Osteocyte (in vitro differentiated cells): ENCODE measurements at regions not wholly inside any gene's neighbourhood (a gene's known extent, or its start where the extent isn't known, plus 50 kb on each side); places are given as distances from the start of the nearest gene placed in this dataset.
"Not testable (repeated sequence)": the region's sequence is repeated elsewhere in the genome, so short reads cannot be mapped to it uniquely, and the experiment has no call there.

Experiments used
- DNase-seq: peaks from one replicate; pipeline ENCODE4 v3.0.0; 2021; ENCODE audit warnings: mixed read lengths; ENCODE audit not compliant: unreplicated experiment; ENCODE audit errors: extremely low spot score
- H3K27ac Mint-ChIP-seq: one replicate; pipeline ENCODE4 v1.8.0; 2021; ENCODE audit warnings: mild to moderate bottlenecking, mixed read lengths; ENCODE audit not compliant: unreplicated experiment
- H3K27me3 Mint-ChIP-seq: one replicate; pipeline ENCODE4 v1.8.0; 2021; ENCODE audit warnings: mixed read lengths; ENCODE audit not compliant: unreplicated experiment
- H3K36me3 Mint-ChIP-seq: one replicate; pipeline ENCODE4 v1.8.0; 2021; ENCODE audit warnings: mixed read lengths; ENCODE audit not compliant: unreplicated experiment
- H3K4me1 Mint-ChIP-seq: one replicate; pipeline ENCODE4 v1.8.0; 2021; ENCODE audit warnings: mixed read lengths; ENCODE audit not compliant: unreplicated experiment
- H3K4me3 Mint-ChIP-seq: one replicate; pipeline ENCODE4 v1.8.0; 2021; ENCODE audit warnings: mild to moderate bottlenecking, moderate library complexity, mixed read lengths; ENCODE audit not compliant: unreplicated experiment
- H3K9me3 Mint-ChIP-seq: one replicate; pipeline ENCODE4 v1.8.0; 2021; ENCODE audit warnings: mixed read lengths; ENCODE audit not compliant: unreplicated experiment
- CTCF ChIP-seq: fragments of 200-600 bp; sonication (generic); IDR thresholded peaks from 2 replicates; pipeline ENCODE4 v1.5.0; 2021; ENCODE audit warnings: antibody characterized with exemption, mild to moderate bottlenecking, moderate library complexity

- DNase-seq: no peak
- Mint-ChIP-seq H3K27ac (peak overlapping the region; percentile 36), H3K4me3 (no peak overlapping the region), H3K27me3 (no peaks in the 10 kb centered on the region), H3K36me3 (no peaks in the 10 kb centered on the region), H3K4me1 (peaks cover 15% of the 10 kb centered on the region), H3K9me3 (no peaks in the 10 kb centered on the region)
- TF ChIP-seq CTCF: no peak
Measured at GRCh38 chr3:197406266-197406665, 107.9 kb upstream of the DLG1 start.

- H3K9me3 Mint-ChIP-seq: no peaks in the 10 kb centered on the region
- no peaks in the 10 kb centered on the region for H3K27me3 Mint-ChIP-seq
- no peak for DNase-seq
- H3K4me1 Mint-ChIP-seq: peaks cover 15% of the 10 kb centered on the region
- H3K36me3 Mint-ChIP-seq: no peaks in the 10 kb centered on the region
- H3K4me3 Mint-ChIP-seq: no peak overlapping the region
- no peak for TF ChIP-seq CTCF
- no peak overlapping the region for H3K27ac Mint-ChIP-seq
Measured at GRCh38 chr3:197404754-197405153, 106.3 kb upstream of the DLG1 start.

GRCh38 chr3:197404030-197404429 is 105.6 kb upstream of the DLG1 start:
- Mint-ChIP-seq H3K4me1 (peaks cover 15% of the 10 kb centered on the region), H3K36me3 (no peaks in the 10 kb centered on the region), H3K9me3 (no peaks in the 10 kb centered on the region), H3K27me3 (no peaks in the 10 kb centered on the region), H3K4me3 (no peak overlapping the region), H3K27ac (no peak overlapping the region)
- DNase-seq: no peak
- no peak for TF ChIP-seq CTCF

- H3K36me3 Mint-ChIP-seq, H3K4me1 Mint-ChIP-seq, DNase-seq, H3K27me3 Mint-ChIP-seq, H3K27ac Mint-ChIP-seq, H3K4me3 Mint-ChIP-seq, H3K9me3 Mint-ChIP-seq: not testable (repeated sequence)
Measured at GRCh38 chr3:197402401-197402800, 104.0 kb upstream of the DLG1 start.

- no peak for TF ChIP-seq CTCF
- no peak for DNase-seq
- H3K36me3 Mint-ChIP-seq: no peaks in the 10 kb centered on the region
- H3K4me3 Mint-ChIP-seq: no peak overlapping the region
- no peak overlapping the region for H3K27ac Mint-ChIP-seq
- peaks cover 3% of the 10 kb centered on the region for H3K4me1 Mint-ChIP-seq
- no peaks in the 10 kb centered on the region for H3K27me3 Mint-ChIP-seq
- H3K9me3 Mint-ChIP-seq: no peaks in the 10 kb centered on the region
Measured at GRCh38 chr3:197399486-197399885, 101.1 kb upstream of the DLG1 start.

- no peaks in the 10 kb centered on the region for H3K27me3 Mint-ChIP-seq
- H3K4me1 Mint-ChIP-seq: peaks cover 3% of the 10 kb centered on the region
- H3K9me3 Mint-ChIP-seq: no peaks in the 10 kb centered on the region
- no peak overlapping the region for H3K4me3 Mint-ChIP-seq
- no peak overlapping the region for H3K27ac Mint-ChIP-seq
- DNase-seq: no peak
- H3K36me3 Mint-ChIP-seq: no peaks in the 10 kb centered on the region
- TF ChIP-seq CTCF: no peak
Measured at GRCh38 chr3:197398286-197398878, 100.0 kb upstream of the DLG1 start.
